COLO668 (cell line): ENCODE measurements at regions not wholly inside any gene's neighbourhood (a gene's known extent, or its start where the extent isn't known, plus 50 kb on each side); places are given as distances from the start of the nearest gene placed in this dataset.

Source experiments
- DNase-seq: peaks from one replicate; lab custom pipeline; 2025; ENCODE audit not compliant: unreplicated experiment; lab: John Stamatoyannopoulos, UW

DNA sequence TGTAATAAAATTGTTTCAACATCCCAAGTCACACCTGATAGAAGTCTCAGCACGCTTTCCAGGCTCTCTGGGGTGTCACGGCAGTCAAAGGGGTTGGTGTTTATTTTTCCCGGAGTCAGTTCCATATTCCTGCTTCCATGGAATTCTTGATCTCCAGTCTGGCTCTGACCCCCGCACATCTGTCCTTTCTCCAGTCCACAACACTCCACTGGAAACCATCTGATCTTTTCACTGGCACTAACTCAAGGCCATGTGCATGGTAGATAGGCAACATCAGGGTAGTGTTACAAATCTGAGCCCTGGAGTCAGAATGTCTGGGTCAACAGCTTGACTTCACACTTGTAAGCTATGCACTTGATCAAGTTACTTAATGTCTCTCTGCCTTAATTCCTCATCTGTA, 176.2 kb downstream of the WDR11 start:
- no peak for DNase-seq

DNA sequence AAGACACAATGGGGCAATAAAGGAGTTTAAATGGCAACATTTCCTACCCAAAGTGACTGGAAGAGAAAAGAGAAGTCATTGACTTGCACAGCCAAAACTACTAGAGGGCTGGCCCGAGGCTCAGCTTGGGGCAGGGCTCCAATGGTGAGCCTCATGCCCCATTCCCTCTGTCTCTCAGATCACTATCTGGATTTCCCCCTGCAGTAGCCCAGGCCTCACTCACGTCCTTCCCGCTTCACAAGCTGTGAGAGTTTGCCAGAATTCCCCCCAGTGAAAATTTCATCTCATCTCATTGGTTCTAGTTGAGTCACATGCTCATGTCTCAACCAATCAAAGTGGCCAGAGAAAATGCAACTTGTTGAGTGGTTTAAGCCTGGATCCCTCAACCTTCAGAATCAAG, 181.3 kb downstream of the WDR11 start:
- no peak for DNase-seq

DNA sequence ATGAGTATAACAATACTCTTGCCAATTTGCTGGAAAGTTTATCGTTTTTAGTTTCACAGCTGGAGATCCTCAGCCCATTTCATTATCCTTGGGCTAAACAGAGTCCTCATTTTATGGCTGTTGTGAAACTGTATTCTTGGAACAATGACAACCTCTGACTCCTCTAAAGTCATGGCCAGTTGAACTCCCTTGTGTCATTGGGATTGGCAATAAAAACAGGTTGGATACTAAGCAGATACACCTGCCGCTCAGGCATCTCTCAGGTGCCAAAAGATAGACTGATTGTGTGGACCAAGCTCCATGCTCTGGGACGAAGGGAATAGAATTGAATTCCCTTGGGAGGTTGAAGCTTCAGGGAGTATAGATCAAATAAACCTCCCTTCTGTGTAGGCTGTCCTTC, 182.2 kb downstream of the WDR11 start:
- DNase-seq = no peak

DNA sequence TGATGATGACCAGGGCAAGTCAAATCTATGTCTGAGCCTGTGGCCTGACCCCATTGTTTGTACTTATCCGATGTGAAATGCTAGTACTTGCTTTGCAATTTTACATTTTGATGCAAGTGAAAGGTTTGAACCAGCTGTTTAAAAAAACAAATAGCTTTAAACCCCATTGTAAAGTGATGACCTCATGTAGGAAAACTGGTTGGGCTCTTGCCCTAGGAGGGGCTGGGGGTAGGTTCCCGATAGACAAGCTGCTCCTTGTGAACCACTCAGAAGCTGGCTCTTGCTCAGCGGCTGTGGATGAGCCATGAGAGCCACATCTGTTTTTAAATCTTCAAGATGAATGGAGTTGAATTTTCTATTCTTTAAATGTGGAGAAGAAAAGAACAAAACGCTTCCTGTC, 185.3 kb downstream of the WDR11 start:
- no peak for DNase-seq

DNA sequence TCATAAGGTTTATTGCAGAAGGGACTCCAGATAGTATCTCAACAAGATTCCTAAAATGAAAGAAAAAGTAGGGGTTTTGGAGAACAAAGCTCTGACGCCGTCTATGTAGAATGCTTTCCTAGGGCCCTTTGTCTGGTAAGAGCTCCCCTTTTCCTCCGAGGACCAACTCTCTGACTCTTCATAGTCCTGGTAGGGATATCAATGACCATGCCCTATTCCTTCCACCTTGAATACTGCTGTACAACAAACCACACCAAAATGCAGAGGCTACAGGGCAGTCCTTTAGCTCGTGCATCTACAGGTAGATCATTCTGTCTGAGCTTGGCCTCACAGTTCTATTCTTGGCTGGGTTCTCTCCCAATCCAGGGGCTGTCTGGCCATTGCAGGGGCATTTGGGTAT, 190.3 kb downstream of the WDR11 start:
- DNase-seq = no peak

DNA sequence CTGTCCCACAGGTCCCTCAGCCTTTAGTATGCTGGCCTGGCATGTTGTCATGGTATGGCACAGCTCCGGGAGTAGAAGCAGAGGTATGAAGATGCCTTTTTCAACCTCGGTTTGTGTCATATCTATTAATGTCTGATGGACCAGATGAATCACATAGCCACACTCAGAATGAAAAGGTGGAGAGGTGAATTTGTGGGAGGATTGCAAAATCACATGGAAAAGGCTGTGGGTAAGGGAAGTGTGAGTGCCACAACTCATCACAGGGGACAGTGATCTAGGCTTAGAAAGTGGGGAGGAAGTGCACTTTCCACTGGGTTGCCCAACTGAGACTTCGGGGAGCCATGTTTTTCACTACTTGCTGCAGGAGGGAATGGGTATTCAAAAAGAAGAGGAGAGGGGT, 190.7 kb downstream of the WDR11 start:
- DNase-seq = no peak

DNA sequence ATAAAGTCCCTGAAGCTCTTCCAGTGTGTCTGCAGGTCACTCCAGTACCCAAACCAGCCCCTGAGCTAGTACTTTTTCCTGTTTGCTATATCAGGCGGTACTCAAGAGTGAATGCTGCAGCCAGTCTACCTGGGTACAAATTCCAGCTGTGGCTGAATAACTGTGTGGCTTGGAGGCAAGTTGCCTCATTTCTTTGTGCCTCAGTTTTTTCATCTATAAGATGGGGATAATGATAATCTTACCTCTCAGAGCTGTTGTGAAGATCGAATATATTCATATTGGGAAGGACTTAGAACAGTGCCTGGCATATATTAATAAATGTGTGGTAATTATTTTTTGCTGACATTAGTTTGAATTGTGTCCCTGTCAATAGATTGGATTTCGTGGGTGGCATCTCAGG, 191.2 kb downstream of the WDR11 start:
- DNase-seq = no peak

DNA sequence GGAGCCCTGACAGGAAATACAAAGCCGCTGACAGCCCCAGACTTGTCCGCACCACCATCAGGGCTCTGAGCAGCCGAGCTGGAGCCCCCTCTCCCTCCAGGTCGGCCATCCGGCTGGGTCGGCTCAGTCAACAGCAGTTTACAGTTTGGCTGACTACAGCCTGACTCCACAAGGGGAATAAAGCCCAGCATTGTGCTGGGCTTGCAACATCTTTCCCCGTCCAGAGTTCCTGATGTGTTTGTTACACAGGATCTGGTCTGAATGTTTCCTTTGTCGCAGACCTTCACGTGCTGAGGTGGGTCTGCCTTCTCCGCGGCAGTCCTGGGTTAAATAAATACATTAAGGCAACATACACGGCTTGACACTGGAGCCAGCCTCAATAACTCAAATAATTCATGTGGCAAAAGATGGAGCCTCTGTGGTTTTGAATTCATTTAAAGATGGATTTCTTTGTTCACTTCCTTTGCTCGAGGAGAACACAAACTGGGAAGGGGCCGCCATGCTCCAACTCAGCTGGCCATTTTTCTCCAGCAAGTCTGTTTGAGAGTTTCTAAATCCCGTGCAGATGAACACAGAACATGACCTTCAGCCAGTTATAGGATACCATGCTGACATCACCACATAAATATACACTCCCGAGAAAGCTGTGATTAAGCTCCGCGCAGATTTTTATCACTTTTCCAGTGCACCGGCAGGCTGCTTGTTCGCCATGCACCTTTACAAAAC, 192.1 kb downstream of the WDR11 start:
- no peak for DNase-seq

DNA sequence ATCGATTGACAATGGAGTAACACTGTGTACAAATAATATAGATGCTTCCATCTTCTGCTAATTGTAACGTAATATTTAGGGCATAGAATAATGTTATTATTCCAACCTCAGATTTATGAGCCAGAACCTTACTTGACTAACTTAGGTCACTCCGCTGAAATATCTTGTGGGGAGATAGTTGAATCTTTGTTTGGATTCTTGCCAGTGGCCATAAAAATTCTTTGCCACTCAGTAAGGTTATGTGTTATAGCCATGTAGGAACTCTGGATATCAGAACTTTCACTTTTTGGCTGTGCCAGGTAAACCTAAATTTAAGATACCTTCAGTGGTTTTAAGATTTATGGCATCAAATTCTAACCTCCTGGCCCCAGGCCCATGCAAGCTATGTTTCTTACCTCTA, 197.6 kb downstream of the WDR11 start:
- no peak for DNase-seq

DNA sequence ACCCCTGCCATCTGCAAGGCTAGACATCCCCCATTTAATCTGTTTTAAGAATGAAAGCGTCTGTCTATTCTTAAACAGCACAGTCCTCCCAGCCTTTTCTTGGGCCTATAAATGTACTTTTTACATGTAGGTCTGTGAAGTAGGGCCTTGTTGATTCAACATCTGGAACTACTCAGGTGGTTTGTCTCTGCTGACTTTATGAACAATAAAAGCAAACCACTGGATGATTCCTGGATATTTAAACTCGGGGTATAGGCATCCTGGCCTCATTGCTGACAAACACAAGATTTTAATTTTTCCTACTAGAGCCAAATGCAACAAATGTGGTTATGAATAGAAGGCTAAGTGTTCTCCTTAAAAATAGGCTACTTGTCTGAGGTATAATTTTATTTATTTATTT, 198.3 kb downstream of the WDR11 start:
- DNase-seq = no peak

DNA sequence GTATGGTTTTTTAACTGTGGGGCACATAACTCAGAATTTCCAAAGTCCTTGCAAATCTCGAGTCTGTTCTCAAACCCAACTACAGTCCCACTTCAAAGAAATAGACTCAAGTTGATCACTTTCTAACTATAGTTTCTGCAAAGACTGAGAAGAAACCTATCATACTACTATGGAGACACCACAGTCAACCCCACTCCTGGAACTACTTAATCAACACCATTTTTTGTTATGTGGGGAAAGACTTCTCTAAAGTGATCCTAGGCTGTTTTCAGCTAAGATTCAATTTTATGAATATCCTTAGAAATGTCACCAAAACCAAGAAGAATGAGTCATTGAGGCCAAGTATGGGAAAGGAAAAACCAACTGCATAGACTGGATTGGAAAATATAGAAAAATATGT, 198.8 kb downstream of the WDR11 start:
- DNase-seq = no peak

DNA sequence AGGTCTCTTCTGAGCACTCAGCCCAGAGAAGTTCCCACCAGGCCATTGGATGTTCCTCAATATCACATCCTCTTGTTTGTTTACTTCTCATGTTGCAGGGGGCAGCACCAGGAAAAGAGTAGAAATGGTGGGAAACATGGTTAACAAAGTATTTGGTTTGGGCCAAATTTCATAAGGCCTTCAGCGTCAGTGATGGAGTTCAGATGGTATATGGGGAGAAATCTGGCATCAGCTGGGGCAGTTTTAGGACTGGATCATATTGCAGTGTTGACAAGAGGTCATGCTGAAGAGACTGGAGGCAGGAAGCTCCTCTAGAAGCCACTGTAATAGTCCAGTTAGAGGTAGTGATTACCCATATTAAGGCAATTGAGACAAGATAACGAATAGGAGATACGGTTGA, 200.0 kb downstream of the WDR11 start:
- DNase-seq = no peak

DNA sequence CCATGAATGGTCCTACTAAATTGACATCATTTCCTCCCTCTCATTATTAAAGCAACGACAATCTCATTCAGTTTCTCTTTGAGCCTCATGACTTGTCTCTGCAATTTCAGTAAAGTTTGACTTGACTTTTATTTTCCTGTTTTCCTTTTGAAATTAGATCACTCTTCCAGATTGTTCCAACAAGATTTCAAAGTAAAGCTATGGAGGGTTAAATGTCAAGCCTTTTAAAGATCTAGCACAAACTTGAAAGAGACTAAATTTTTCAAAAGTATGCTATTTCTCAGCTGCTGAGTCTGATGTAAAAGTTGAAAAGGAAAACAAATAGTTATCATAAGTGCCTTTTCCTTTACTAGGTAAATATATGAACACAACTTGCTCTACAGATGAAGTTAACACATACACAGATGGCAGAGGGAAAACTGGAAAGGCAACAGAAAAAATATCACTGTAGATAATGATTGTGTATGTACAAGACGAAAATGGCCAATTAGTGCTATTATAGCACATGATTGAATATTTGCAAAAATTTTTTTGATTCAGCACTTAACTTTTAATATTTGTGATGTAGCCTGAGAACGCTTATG, 200.6 kb downstream of the WDR11 start:
- no peak for DNase-seq

DNA sequence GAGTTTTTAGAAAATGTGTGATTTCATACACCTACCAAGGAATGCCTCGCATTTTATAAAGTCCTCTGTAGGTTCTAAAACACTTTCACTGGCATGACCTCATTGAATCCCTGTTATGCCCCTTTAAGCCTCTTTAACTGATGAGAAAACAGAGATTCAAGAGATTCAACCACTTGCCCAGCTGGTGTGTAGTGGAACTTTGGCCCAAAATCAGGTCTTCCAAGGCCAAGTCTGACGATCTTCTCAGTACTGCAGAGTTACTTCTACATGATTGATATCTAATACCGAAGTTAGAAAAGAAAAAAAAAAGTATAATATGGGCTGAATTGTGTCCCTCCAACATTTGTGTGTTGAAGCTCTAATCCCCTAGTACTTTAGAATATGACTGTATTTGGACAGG, 202.0 kb downstream of the WDR11 start:
- no peak for DNase-seq

DNA sequence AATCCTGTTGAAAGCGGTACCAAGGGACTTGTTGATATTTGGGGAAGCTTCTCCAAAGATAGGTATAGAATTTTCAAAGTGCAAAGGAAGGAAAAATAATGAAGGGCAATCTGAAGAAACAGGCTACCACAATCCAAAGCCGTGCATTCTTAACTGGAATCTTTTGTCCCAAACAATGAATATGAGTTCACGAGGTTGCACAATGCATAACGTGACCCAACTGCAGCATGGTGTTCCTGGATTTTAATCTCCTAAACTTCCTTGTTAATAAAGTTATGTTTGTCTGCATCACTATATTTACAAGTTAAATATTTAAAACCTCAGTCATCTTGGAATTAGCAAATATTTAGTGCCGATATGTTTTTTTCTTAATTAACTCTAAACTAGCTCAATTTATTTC, 203.7 kb downstream of the WDR11 start:
- DNase-seq = no peak

DNA sequence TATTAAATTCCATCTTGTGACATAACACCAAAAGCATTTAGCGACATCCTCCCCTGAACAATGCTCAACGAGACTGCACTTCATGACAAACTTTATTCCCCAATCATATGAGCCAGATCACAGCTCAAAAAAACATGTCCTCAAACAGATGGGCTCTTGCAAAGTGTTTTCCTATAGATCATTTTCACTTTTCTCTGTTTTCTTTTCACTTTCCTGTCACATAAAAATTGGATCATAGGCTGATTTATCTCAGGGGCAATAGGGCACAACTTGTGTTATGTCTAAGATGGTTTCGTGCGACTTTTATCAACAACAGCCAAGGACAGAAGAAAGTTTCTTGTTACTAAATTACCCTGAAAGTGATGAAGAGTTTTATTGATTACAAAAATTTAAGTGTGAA, 206.1 kb downstream of the WDR11 start:
- no peak for DNase-seq

DNA sequence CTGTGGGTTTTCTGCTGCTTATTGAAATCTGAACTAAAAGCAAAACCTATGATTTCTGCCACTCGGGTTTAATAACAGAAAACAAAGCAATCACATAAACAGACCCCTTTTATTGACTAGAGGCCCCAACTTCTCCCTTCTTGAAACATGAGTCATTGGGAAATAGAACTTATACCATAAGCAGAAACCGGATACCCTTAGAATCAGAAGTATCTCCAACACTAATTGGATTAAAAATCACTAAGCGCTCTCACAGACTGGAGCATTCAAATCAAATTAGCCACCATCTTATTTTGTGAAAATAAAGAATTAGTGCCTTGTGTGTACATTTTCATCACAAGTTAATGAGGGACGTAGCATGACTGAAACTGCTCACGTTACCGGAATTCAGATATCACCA, 206.9 kb downstream of the WDR11 start:
- DNase-seq = no peak

DNA sequence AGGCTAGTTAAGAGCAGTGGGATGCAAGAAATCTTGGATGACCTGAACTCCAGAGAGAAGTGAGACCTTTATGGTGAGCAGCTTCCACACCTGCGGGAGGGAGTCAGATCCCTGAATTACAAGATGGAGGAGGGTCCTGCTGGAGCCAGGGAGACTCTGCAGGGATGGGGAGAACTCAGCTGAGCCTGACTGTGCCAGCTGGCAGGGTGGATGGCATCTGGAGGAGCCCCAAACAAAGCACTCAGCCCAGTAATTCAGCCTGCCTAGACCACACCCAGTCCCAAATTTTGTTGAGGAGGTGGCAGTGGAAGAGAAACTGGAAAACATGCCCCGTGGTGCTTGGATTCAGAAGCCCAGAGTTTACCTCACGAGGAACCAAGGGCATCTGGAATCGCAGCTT, 208.2 kb downstream of the WDR11 start:
- DNase-seq = no peak

DNA sequence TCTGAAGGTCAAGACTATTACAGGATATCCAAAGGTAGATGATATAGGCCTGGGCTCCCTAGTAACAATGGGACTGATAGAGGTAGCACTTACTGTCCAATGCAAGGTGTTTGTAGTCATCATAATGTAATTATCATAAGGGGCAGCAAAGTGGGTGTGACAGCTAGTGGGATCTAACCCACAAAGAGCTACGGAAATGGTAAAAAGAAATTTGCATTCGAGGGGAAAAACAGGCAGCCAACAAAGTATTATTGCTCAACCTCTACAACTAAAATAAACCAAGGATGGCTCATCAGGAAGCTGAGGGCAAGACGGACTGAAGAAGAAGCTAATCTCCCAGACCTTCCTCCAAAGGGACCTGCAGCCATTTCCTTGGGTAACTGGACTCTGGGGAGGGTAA, 211.0 kb downstream of the WDR11 start:
- DNase-seq = no peak

DNA sequence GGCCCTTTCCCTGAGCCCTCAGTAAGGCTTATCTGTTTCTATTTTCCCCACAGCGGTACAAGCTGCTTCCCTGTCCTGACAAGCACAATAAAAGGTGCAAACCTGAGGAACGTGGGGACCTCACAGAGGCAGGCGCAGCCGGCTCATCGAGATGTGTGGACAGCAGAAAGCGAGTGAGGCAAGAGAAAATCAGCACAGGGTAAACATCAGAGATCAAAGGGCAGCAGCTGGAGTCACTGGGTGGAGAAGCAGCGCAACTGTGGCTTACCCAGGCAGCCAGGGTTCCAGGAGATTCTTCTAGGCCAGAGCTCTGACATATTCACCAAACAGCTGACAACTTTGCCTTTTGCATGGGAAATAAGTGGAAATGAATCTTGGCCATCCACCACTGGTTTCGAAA, 212.6 kb downstream of the WDR11 start:
- DNase-seq = peak; percentile 15

DNA sequence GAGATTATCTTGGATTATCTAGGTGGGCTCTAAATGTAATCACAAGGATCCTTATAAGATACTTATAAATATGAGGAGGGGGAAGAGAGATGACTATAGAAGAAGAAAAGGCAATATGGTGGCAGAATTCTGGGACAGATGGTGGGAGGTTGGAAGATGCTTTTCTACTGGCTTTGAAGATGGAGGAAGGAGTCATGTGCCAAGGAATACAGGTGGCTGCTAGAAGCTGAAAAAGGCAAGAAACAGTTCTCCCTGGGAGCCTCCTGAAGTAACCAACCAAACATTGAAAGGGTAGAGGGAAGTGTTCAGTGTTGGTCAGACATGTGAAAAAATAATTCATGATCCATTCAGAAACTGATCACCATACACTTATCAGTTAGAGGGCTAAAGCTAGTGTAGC, 213.3 kb downstream of the WDR11 start:
- no peak for DNase-seq

DNA sequence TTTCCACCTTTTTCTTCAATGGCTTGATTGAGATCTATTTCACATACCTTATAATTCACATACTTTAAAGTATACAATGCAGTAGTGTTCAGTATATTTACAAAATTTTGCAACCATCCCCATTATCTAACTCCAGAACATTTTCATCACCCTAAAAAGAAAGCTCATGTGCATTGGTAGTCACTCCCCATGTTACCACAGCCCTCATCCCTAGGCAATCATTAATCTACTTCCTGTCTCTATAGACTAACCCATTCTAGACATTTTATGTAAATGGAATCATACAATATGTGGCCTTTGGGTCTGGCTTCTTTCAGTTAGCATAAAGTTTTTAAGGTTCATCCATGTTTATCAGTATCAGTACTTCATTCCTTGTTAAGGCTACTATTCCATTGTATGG, 214.2 kb downstream of the WDR11 start:
- DNase-seq = no peak
